Calu3 (cell line): ENCODE measurements at regions not wholly inside any gene's neighbourhood (a gene's known extent, or its start where the extent isn't known, plus 50 kb on each side); places are given as distances from the start of the nearest gene placed in this dataset.
A peak's percentile ranks its signal among the peaks of the same experiment; 100 is the strongest.

Experiments used
- BruUV-seq: library from RNA; stranded (reverse); fragments of 400-500 nt; replicated peaks from 2 replicates; lab custom pipeline; 2021; lab: Mats Ljungman, UMichigan
- CTCF ChIA-PET: fragments of 300-600 bp; sonication (Branson Sonifier 250); formaldehyde crosslinking; loops from one replicate; lab custom pipeline; 2022; ENCODE audit warnings: antibody characterized with exemption; lab: Charles Lee
- DNase-seq: peaks from one replicate; pipeline ENCODE4 v3.0.0; 2022
- H3K27ac Mint-ChIP-seq: one replicate; pipeline ENCODE4 v1.8.0; 2022; ENCODE audit warnings: mixed read lengths; ENCODE audit not compliant: unreplicated experiment
- H3K27me3 Mint-ChIP-seq: one replicate; pipeline ENCODE4 v1.8.0; 2022; ENCODE audit warnings: mixed read lengths; ENCODE audit not compliant: unreplicated experiment
- H3K36me3 Mint-ChIP-seq: one replicate; pipeline ENCODE4 v1.8.0; 2022; ENCODE audit warnings: mild to moderate bottlenecking, moderate library complexity, mixed read lengths; ENCODE audit not compliant: insufficient read depth, unreplicated experiment
- H3K4me1 Mint-ChIP-seq: one replicate; pipeline ENCODE4 v1.8.0; 2022; ENCODE audit warnings: mild to moderate bottlenecking, low read depth, mixed read lengths; ENCODE audit not compliant: unreplicated experiment
- H3K4me3 Mint-ChIP-seq: one replicate; pipeline ENCODE4 v1.8.0; 2022; ENCODE audit warnings: mild to moderate bottlenecking, low read depth, moderate library complexity, mixed read lengths; ENCODE audit not compliant: unreplicated experiment
- H3K9me3 Mint-ChIP-seq: one replicate; pipeline ENCODE4 v1.8.0; 2022; ENCODE audit warnings: low read depth, mixed read lengths; ENCODE audit not compliant: unreplicated experiment
- CTCF ChIP-seq: fragments of 200-600 bp; IDR thresholded peaks from one replicate; pipeline ENCODE4 v1.8.0; 2022; ENCODE audit warnings: antibody characterized with exemption; ENCODE audit not compliant: unreplicated experiment
- intact Hi-C: fragments of 100-400 bp; cut with micrococcal nuclease; formaldehyde crosslinking; loops from one replicate; pipeline ENCODE4 v1.10.0; 2022; ENCODE audit not compliant: unreplicated experiment

DNA sequence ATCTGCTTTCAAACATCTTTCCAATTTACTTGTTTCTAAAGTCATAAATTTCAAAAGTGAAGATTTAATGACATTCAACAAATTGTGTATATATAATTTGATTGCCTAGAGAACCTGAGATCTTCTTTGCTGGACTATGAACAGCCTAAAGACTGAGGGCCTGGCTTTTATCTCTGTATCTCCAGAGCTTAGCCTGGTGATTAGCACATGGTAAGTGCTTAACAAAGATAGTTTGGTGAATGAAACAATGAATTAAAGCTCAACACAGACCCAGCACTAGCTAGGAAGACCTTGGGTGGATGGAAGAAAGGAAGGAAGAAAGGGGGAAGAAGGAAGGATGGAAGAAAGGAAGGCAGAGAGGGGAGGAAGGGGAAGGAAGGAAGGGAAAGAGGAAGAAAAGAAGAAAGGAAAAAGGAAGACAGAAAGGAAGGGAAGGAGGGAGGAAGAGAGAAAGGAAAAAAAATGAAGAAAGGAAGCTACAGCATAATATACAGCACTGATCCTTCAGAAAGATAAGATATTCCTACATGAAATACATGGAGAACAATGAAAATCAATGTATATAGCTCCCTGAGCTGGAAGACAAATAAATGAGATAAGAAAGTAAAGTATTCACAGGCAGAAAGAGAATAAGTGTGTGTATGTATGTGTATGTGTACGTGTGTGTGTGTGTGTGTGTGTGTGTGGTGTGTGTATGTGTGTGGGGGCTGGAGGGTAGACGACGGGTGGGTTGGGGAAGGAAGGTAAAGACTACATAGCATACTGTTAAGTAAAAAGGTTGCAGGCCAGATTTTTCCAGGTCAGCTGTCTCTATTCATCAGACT lies 318.2 kb downstream of the TNS1 start:
- DNase-seq: no peak
- Mint-ChIP-seq H3K4me1 (peaks cover 24% of the 10 kb centered on the region), H3K9me3 (no peaks in the 10 kb centered on the region), H3K4me3 (peak overlapping the region; percentile 4), H3K27me3 (no peaks in the 10 kb centered on the region), H3K36me3 (peaks cover 5% of the 10 kb centered on the region), H3K27ac (peak overlapping the region; percentile 13)
- CTCF ChIA-PET: interaction anchor here (0.5 to 1.2 kb wide), 9 partner anchors 9 to 1026 kb away, joined by 3 to 5 read pairs (median 3); no protein-coding TSS in a partner anchor
- BruUV-seq: no TSS peak
- no peak for TF ChIP-seq CTCF
- intact Hi-C loops: no loop called here

DNA sequence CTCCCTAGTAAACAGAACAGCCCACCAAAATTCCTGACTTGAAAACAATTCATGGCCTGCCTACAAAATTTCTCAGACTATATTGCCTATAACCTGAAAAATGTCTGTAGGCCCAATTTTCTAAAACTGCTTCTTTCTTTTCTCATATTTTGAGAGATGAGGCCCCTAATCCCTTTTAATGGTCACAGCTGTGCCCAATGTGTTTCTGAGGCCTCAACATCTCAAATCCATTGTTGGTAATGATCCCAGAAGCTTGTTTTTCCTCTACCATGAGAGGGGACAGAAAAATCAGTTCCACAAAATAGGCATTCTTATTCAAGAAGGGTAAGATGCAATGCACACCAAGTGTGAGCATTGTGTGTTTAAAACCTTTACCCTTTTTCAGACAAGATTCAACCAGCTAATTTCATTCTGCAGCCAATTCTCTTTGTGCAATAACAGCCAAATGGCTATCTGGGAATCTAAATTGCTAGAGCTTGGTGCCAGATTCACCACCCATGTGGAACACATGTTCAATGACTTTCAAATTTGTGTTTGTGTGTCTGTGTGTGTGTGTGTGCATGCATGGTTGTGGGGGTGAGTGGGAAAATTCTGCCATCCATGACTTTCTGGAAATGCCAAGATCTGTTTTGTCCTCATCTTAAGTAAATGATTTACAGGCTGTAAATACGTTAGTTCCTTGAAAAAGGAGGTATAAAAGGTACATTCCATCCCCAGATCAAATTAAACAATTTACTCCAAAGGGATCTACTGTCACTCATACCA lies 319.5 kb downstream of the TNS1 start:
- no peak for TF ChIP-seq CTCF
- no TSS peak for BruUV-seq
- Mint-ChIP-seq H3K27me3 (no peaks in the 10 kb centered on the region), H3K4me3 (no peak overlapping the region), H3K4me1 (peaks cover 24% of the 10 kb centered on the region), H3K36me3 (peaks cover 5% of the 10 kb centered on the region), H3K9me3 (no peaks in the 10 kb centered on the region), H3K27ac (no peak overlapping the region)
- CTCF ChIA-PET: interaction anchor here (0.8 to 1.1 kb wide), 2 partner anchors 31 to 33 kb away, joined by 3 to 4 read pairs; no protein-coding TSS in a partner anchor
- no peak for DNase-seq
- intact Hi-C loops: no loop called here

- TF ChIP-seq CTCF: no peak
- H3K4me1 Mint-ChIP-seq: peaks cover 24% of the 10 kb centered on the region
- intact Hi-C loops: no loop called here
- no peaks in the 10 kb centered on the region for H3K27me3 Mint-ChIP-seq
- no peak for DNase-seq
- H3K27ac Mint-ChIP-seq: peak overlapping the region; percentile 33
- no peak overlapping the region for H3K4me3 Mint-ChIP-seq
- peaks cover 5% of the 10 kb centered on the region for H3K36me3 Mint-ChIP-seq
- CTCF ChIA-PET: no interaction called here
- no peaks in the 10 kb centered on the region for H3K9me3 Mint-ChIP-seq
- no TSS peak for BruUV-seq
Observed at GRCh38 chr2:217681791-217682190, 321.0 kb downstream of the TNS1 start.

DNA sequence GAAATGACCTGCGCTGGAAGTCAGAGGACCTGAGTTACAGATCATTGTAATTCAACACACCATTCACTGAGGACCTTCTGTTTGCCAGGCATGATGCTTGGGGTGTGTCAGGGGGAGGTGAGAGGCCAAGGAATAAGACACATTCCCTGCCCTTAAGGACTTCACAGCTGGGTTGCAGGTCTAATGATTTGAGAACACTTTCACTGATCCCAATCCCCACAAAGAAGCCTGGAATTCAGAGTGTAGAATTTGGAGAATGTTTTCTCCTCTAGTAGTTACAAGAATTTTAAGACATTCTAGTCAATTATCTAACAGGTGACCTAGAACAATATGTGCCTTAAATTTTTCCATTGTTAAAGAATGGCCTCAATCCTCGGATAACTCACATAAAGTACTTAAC lies 322.4 kb downstream of the TNS1 start:
- peaks cover 13% of the 10 kb centered on the region for H3K4me1 Mint-ChIP-seq
- H3K4me3 Mint-ChIP-seq: no peak overlapping the region

More for the DNA sequence above, 322.4 kb downstream of the TNS1 start:
- Mint-ChIP-seq H3K36me3 (no peaks in the 10 kb centered on the region), H3K27ac (no peak overlapping the region), H3K27me3 (no peaks in the 10 kb centered on the region), H3K9me3 (no peaks in the 10 kb centered on the region)
- no TSS peak for BruUV-seq
- intact Hi-C loops: no loop called here
- CTCF ChIA-PET: no interaction called here
- TF ChIP-seq CTCF: no peak
- DNase-seq: no peak
